OCI-LY3 (cell line): ENCODE measurements at regions not wholly inside any gene's neighbourhood (a gene's known extent, or its start where the extent isn't known, plus 50 kb on each side); places are given as distances from the start of the nearest gene placed in this dataset.
A peak's percentile ranks its signal among the peaks of the same experiment; 100 is the strongest.

ENCODE experiments used
- H2AFZ ChIP-seq: fragments of 200-600, 300-600 bp; shearing (Covaris generic); 2 replicates; pipeline ENCODE4 v1.6.0; 2014; ENCODE audit warnings: antibody characterized with exemption, low read depth, low read length
- H3K27ac ChIP-seq: fragments of 200-600, 300-600 bp; sonication (generic); 2 replicates; pipeline ENCODE4 v1.5.1; 2014; ENCODE audit warnings: mild to moderate bottlenecking, low read length, moderate library complexity, mixed read lengths
- H3K27me3 ChIP-seq: fragments of 200-600, 300-600 bp; sonication (generic); 2 replicates; pipeline ENCODE4 v1.6.1; 2014; ENCODE audit warnings: low read depth, low read length, mixed read lengths
- H3K36me3 ChIP-seq: fragments of 200-600, 300-600 bp; sonication (generic); replicated peaks from 2 replicates; pipeline ENCODE3; 2014; ENCODE audit warnings: low read depth, low read length, mixed read lengths
- H3K4me1 ChIP-seq: fragments of 300-600, 200-600 bp; sonication (generic); 2 replicates; pipeline ENCODE4 v1.6.1; 2014; ENCODE audit warnings: low read length, mixed read lengths
- H3K4me2 ChIP-seq: fragments of 200-600, 300-600 bp; sonication (generic); 2 replicates; pipeline ENCODE4 v1.6.1; 2014; ENCODE audit warnings: low read length, mixed read lengths
- H3K4me3 ChIP-seq: fragments of 300-600, 200-600 bp; sonication (generic); 2 replicates; pipeline ENCODE4 v1.5.1; 2014; ENCODE audit warnings: antibody characterized with exemption, mild to moderate bottlenecking, low read length, moderate library complexity
- H3K79me2 ChIP-seq: fragments of 300-600, 200-600 bp; shearing (Covaris generic); 2 replicates; pipeline ENCODE4 v1.6.1; 2014; ENCODE audit warnings: mild to moderate bottlenecking, low read length, mixed read lengths
- H3K9ac ChIP-seq: fragments of 300-600, 200-600 bp; shearing (Covaris generic); 2 replicates; pipeline ENCODE4 v1.6.0; 2014; ENCODE audit warnings: mild to moderate bottlenecking, low read length, moderate library complexity
- H3K9me3 ChIP-seq: fragments of 200-600, 300-600 bp; shearing (Covaris generic); 2 replicates; pipeline ENCODE4 v1.6.1; 2014; ENCODE audit warnings: low read length, mixed read lengths; ENCODE audit not compliant: insufficient read depth
- H4K20me1 ChIP-seq: fragments of 200-600, 300-600 bp; sonication (generic); 2 replicates; pipeline ENCODE4 v1.6.1; 2016; ENCODE audit warnings: low read length, mixed read lengths; ENCODE audit not compliant: insufficient read depth
- CTCF ChIP-seq: fragments of 200-600, 300-600 bp; sonication (generic); IDR thresholded peaks from 2 replicates; pipeline ENCODE4 v1.5.1; 2014; ENCODE audit warnings: antibody characterized with exemption, low read length, low read depth
- EZH2phosphoT487 ChIP-seq: fragments of 200-600 bp; shearing (Covaris generic); IDR thresholded peaks from 2 replicates; pipeline ENCODE4 v1.6.1; 2018; ENCODE audit warnings: antibody characterized with exemption, mixed run types, low read depth

DNA sequence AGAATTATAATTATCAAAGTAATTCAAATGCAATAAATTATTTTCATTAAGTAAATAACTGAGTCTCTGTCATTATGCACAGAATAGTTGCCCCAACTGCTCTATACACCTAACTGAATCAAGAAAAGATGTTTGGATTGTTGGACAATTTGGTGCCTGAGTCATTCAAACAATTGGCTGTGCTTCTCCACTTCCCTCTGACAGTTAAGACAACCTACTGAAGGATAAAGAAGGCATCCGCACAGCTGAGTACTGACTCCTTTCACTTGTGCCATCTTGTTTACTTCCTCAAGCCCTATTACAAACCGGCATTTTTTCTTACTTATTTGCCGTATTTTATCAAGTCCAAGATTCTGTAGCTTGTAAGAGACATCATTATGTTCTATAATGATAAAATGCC, 110.6 kb upstream of the C1QTNF7 start:
- no peak for TF ChIP-seq CTCF
- TF ChIP-seq EZH2phosphoT487, result no peak
- Histone ChIP-seq H2AFZ (no peak overlapping the region), H3K9me3 (no peaks in the 10 kb centered on the region), H3K9ac (no peak overlapping the region), H3K36me3 (no peaks in the 10 kb centered on the region), H3K27ac (no peak overlapping the region), H3K4me3 (no peak overlapping the region), H3K79me2 (no peaks in the 10 kb centered on the region), H3K4me2 (no peak overlapping the region), H3K27me3 (peaks cover 10% of the 10 kb centered on the region; the same call in 1 of the 2 replicates), H4K20me1 (no peaks in the 10 kb centered on the region), H3K4me1 (no peaks in the 10 kb centered on the region)

DNA sequence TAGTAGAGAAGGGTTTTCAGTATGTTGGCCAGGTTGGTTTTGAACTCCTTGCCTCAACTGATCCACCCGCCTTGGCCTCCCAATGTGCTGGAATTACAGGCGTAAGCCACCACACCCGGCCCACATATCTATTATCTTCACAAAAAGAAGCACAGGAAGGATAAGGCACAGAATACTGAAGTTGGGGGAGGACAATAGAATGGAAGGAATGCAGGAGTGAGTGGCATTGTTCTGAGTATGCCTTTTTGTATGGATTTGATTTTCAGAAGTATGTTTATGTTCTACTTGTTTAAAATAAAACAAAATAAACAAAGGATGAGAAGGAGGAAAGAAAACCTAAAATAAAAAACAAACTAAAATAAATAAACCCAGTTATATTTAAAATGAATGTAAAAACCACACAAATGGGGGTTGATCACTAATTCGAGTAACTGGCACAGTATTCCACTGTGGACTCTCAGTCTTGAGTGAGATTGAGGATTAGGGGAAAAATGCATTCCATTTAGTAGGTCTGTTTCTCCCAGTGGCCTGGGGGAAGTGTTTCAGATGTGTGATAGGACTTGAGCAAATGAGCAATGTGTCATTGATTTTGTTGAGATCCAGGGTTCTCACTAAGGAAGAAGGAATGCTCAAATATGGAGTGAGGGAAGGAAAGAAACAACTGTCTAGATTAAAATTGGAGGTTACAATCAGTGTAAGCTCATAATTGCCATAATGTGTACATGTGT, 109.0 kb upstream of the C1QTNF7 start:
- no peak overlapping the region for H2AFZ ChIP-seq
- H3K4me2 ChIP-seq, result no peak overlapping the region
- H3K4me3 ChIP-seq, result no peak overlapping the region
- no peaks in the 10 kb centered on the region for H4K20me1 ChIP-seq
- no peak for TF ChIP-seq CTCF
- TF ChIP-seq EZH2phosphoT487, result no peak
- no peak overlapping the region for H3K27ac ChIP-seq
- H3K36me3 ChIP-seq, result no peaks in the 10 kb centered on the region
- H3K79me2 ChIP-seq, result no peaks in the 10 kb centered on the region
- H3K4me1 ChIP-seq, result no peaks in the 10 kb centered on the region
- peaks cover 10% of the 10 kb centered on the region; the same call in 1 of the 2 replicates for H3K27me3 ChIP-seq
- no peak overlapping the region for H3K9ac ChIP-seq
- no peaks in the 10 kb centered on the region for H3K9me3 ChIP-seq

- no peak overlapping the region for H3K4me3 ChIP-seq
- no peak overlapping the region for H3K27ac ChIP-seq
- H3K27me3 ChIP-seq, result peaks cover 10% of the 10 kb centered on the region; the same call in 1 of the 2 replicates
- H3K9ac ChIP-seq, result no peak overlapping the region
- no peaks in the 10 kb centered on the region for H3K4me1 ChIP-seq
- TF ChIP-seq CTCF (no peak), EZH2phosphoT487 (no peak)
- H4K20me1 ChIP-seq, result no peaks in the 10 kb centered on the region
- no peak overlapping the region for H3K4me2 ChIP-seq
- H2AFZ ChIP-seq, result no peak overlapping the region
- no peaks in the 10 kb centered on the region for H3K79me2 ChIP-seq
- no peaks in the 10 kb centered on the region for H3K9me3 ChIP-seq
- H3K36me3 ChIP-seq, result no peaks in the 10 kb centered on the region
Measured at GRCh38 chr4:15320121-15320678, 107.6 kb upstream of the C1QTNF7 start.

DNA sequence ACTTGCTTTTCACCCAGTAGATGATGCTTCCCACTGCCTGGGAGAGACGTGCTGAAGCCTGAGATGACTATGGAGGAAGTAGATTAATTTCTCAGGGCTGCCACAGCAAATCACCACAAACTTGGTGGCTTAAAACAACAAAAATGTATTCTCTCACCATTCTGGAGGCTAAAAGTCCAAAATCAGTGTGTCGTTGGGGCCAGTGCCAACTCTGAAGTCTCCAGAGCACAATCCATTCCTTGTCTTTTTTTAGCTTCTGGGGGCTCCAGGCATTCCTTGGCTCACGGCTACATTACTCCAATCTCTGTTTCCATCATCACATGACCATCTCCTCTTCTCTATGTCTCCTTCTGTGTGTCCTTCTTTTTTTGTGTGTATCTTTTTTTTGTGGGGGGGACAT, 105.8 kb upstream of the C1QTNF7 start:
- Histone ChIP-seq H4K20me1 (no peaks in the 10 kb centered on the region), H3K27me3 (peaks cover 10% of the 10 kb centered on the region; the same call in 1 of the 2 replicates), H3K9ac (no peak overlapping the region), H3K4me1 (no peaks in the 10 kb centered on the region), H3K4me3 (no peak overlapping the region), H3K36me3 (no peaks in the 10 kb centered on the region), H3K9me3 (no peaks in the 10 kb centered on the region), H2AFZ (0 out of 2 replicates have a peak overlapping the region, but pooled peaks have one; percentile 58), H3K4me2 (no peak overlapping the region), H3K79me2 (no peaks in the 10 kb centered on the region), H3K27ac (no peak overlapping the region)
- no peak for TF ChIP-seq CTCF
